ENCODE measurements at regions not wholly inside any gene's neighbourhood (a gene's known extent, or its start where the extent isn't known, plus 50 kb on each side); places are given as distances from the start of the nearest gene placed in this dataset.

- Histone ChIP-seq H3K36me3 (no peaks in the 10 kb centered on the region), H3K9me3 (no peaks in the 10 kb centered on the region), H3K4me3 (ENCODE audit: low read depth, low read length) (no peak overlapping the region), H3K27me3 (0 out of 2 replicates have a peak, but pooled peaks cover 3% of the 10 kb centered on the region), H3K4me1 (no peaks in the 10 kb centered on the region)
- no peak for TF ChIP-seq CTCF (IDR thresholded peaks at IDR 0.05; ENCODE audit: low read depth, low read length)
- DNase-seq, result no peak
Observed at GRCh38 chr6:106733386-106733785, 104.0 kb downstream of the QRSL1 start.

- Histone ChIP-seq H3K36me3 (no peaks in the 10 kb centered on the region), H3K4me3 (ENCODE audit: low read depth, low read length) (no peak overlapping the region), H3K4me1 (no peaks in the 10 kb centered on the region), H3K9me3 (no peaks in the 10 kb centered on the region), H3K27me3 (0 out of 2 replicates have a peak, but pooled peaks cover 3% of the 10 kb centered on the region)
- no peak for DNase-seq
- TF ChIP-seq CTCF (IDR thresholded peaks at IDR 0.05; ENCODE audit: low read depth, low read length), result no peak
Observed at GRCh38 chr6:106732376-106732940, 103.1 kb downstream of the QRSL1 start.

- no peak for DNase-seq
- no peak for TF ChIP-seq CTCF (IDR thresholded peaks at IDR 0.05; ENCODE audit: low read depth, low read length)
- Histone ChIP-seq H3K36me3 (no peaks in the 10 kb centered on the region), H3K9me3 (no peaks in the 10 kb centered on the region), H3K4me3 (ENCODE audit: low read depth, low read length) (no peak overlapping the region), H3K27me3 (no peaks in the 10 kb centered on the region), H3K4me1 (no peaks in the 10 kb centered on the region)
Observed at GRCh38 chr6:106731843-106732160, 102.4 kb downstream of the QRSL1 start.

GRCh38 chr6:106731144-106731842 is 101.9 kb downstream of the QRSL1 start:
- no peak for TF ChIP-seq CTCF (IDR thresholded peaks at IDR 0.05; ENCODE audit: low read depth, low read length)
- Histone ChIP-seq H3K36me3 (no peaks in the 10 kb centered on the region), H3K4me3 (ENCODE audit: low read depth, low read length) (no peak overlapping the region), H3K4me1 (no peaks in the 10 kb centered on the region), H3K9me3 (no peaks in the 10 kb centered on the region), H3K27me3 (no peaks in the 10 kb centered on the region)
- DNase-seq, result no peak

GRCh38 chr6:106730718-106731117 is 101.3 kb downstream of the QRSL1 start:
- H3K4me1 ChIP-seq, result no peaks in the 10 kb centered on the region
- DNase-seq, result no peak

More at GRCh38 chr6:106730718-106731117, 101.3 kb downstream of the QRSL1 start:
- TF ChIP-seq CTCF (IDR thresholded peaks at IDR 0.05; ENCODE audit: low read depth, low read length), result no peak
- Histone ChIP-seq H3K4me3 (ENCODE audit: low read depth, low read length) (no peak overlapping the region), H3K9me3 (no peaks in the 10 kb centered on the region), H3K36me3 (no peaks in the 10 kb centered on the region), H3K27me3 (no peaks in the 10 kb centered on the region)

All from BE2C (cell line).